ENCODE measurements at regions not wholly inside any gene's neighbourhood (a gene's known extent, or its start where the extent isn't known, plus 50 kb on each side); places are given as distances from the start of the nearest gene placed in this dataset.
"Not testable (repeated sequence)": the region's sequence is repeated elsewhere in the genome, so short reads cannot be mapped to it uniquely, and the experiment has no call there.

DNA sequence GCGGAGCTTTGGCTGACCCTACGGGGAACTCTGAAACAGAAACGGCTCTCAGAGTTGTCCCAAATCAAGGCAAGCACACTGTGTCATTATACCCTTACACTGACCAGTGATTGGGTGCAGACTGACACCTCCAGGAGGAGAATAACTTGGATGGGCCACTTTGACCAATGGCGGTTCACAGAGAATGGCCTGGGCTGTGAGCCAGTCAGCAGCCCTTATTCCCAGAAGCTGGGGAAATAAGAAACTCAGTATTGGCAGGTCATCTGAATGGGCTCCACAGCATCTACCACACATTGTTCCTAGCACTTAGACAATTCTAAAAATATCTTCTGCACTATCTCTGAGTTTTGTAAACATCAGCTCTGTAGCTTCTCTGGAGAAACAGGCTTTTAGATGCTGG lies 265.2 kb downstream of the ADGRL2 start:
- no peak for DNase-seq

GRCh38 chr1:82064691-82065090 lies 264.0 kb downstream of the ADGRL2 start:
- no peak for DNase-seq

GRCh38 chr1:82062206-82062605 lies 261.5 kb downstream of the ADGRL2 start:
- no peak for DNase-seq

GRCh38 chr1:82059959-82060358 lies 259.2 kb downstream of the ADGRL2 start:
- no peak for DNase-seq

DNA sequence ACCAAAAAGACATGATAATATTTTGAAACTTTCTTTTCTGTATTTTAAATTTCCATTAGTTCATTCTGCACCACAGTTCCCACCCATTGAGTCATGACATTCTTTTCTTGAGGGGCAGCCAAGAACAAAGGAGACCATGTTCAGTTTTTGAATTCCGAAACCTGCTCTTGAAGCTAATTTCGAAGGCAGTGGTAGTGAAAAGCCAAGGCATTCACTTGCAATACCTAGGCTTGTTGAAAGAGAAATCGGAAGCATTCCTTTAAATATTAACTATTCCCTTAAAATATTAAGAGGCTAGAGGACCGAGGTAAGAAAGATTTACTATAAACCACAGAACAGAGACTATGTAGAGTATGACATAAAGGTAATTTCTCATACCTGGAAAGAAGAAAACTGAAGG lies 256.3 kb downstream of the ADGRL2 start:
- no peak for DNase-seq

DNA sequence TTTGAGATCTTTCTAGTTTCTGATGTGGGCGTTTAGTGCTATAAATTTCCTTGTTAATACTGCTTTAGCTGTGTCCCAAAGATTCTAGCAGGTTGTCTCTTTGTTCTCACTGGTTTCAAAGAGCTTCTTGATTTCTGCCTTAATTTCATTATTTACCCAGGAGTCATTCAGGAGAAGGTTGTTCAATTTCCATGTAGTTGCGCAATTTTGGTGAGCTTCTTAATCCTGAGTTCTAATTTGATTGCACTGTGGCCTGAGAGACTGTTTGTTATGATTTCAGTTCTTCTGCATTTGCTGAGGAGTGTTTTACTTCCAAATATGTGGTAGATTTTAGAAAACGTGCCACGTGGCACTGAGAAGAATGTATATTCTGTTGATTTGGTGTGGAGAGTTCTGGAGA lies 254.6 kb downstream of the ADGRL2 start:
- not testable (repeated sequence) for DNase-seq

GRCh38 chr1:82052563-82052962 lies 251.8 kb downstream of the ADGRL2 start:
- no peak for DNase-seq

- no peak for DNase-seq
These were observed 247.9 kb downstream of the ADGRL2 start for GRCh38 chr1:82048596-82048995.

DNA sequence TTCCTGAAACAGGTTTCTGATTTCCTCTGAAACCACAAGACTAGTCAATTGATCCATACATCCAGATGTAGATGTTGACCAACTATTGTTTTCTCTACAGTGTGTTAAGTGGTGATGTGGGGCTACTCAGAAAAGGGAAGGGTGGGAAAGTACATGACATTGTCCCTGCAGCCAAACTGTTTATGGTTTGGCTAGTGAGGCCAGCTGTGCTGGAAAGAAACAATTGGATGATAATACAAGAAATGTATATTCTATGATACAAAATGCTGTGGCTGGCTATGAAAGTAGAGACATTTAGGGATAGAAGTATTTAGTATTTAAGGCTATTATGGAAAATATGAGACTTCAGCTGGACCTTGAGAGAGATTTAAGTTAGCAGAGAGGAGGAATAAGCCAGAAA lies 244.5 kb downstream of the ADGRL2 start:
- no peak for DNase-seq

GRCh38 chr1:82044536-82044935 lies 243.8 kb downstream of the ADGRL2 start:
- DNase-seq = no peak

DNA sequence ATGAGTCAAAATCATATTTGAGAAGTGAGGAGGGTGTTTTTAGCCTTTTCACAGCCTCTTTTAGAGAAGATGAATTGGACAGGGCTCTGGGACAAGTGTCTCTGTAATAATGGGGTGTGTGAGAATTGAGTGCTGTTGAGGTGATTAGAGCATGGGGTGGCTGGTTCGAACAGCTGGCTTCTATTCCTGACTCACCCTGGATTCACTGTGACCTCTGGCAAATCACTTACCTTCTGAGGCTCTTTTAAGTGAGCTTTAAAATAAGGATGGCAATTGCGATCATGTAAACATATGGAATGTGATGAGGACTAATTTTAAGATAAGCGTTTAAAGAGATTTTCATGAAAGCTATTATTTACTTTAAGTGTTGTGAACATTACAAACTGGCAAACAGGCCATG lies 243.4 kb downstream of the ADGRL2 start:
- no peak for DNase-seq

DNA sequence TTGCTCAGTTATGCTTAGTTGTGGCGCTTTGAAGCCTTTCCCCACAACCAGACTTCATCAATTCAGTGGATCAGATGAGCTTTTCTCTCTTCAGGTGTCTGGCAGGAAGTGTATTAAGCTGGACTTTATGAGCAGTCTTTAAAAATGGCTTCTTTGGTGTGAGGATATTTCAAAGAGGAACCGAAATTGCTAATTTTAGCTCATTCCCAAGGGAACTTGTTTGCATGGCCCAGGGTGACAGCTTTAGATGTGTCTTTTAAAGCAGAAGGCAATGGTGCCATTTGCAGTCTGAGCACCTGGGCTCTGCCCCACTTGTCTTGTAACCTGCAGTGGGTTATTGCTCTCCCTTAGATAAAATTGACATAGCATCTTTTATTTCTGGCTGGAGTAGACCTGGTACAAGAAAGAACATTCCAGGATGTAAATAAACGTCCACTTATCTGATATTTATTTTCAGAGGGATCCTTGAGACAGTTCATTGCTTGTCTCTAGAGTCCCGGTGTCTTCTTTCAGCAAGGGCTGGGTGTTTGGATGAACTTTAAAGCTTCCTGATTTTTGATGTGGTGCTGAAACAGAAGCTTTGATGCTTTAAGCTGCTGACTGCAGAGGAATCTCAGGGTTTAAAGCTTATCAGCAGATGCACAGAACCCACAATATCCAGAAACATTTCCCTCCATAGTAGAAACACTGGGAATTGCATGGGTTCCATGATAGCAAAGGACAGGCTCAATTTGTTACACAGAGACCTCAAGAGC lies 241.7 kb downstream of the ADGRL2 start:
- DNase-seq = no peak
